Esophagus muscularis mucosa (tissue), 3 donors: ENCODE measurements at regions not wholly inside any gene's neighbourhood (a gene's known extent, or its start where the extent isn't known, plus 50 kb on each side); places are given as distances from the start of the nearest gene placed in this dataset.

Experiments used
- CTCF ChIP-seq, 3 experiments: fragments of 200-600 bp in 2 of 3; fragments of 450-650 bp in 1 of 3; sonication (generic) in 2 of 3; IDR thresholded peaks; one replicate each; pipeline ENCODE4 v1.5.1; 2017 to 2019; ENCODE audit warnings: antibody characterized with exemption in 3 of 3, mild to moderate bottlenecking in 2 of 3, moderate library complexity in 1 of 3
- POLR2AphosphoS5 ChIP-seq, 2 donors: sonication (generic); formaldehyde crosslinking; IDR thresholded peaks; one replicate each; pipeline ENCODE4 v1.6.1; 2017; ENCODE audit warnings: antibody characterized with exemption in 2 of 2

- TF ChIP-seq POLR2AphosphoS5 (IDR thresholded peaks at IDR 0.05) (no peak), CTCF (IDR thresholded peaks at IDR 0.05) (no peak)
These were observed 90.2 kb upstream of the TGFBR2 start for GRCh38 chr3:30516238-30516637.
